Caco-2 (cell line): ENCODE measurements at regions not wholly inside any gene's neighbourhood (a gene's known extent, or its start where the extent isn't known, plus 50 kb on each side); places are given as distances from the start of the nearest gene placed in this dataset.
"Not testable (repeated sequence)": the region's sequence is repeated elsewhere in the genome, so short reads cannot be mapped to it uniquely, and the experiment has no call there.

Experiments used
- BruUV-seq: library from RNA; stranded (reverse); fragments of 400-500 nt; replicated peaks from 2 replicates; lab custom pipeline; 2021; lab: Mats Ljungman, UMichigan
- CTCF ChIA-PET: fragments of 300-600 bp; sonication (Branson Sonifier 250); formaldehyde crosslinking; loops from one replicate; lab custom pipeline; 2022; ENCODE audit warnings: antibody characterized with exemption; lab: Charles Lee
- POLR2A ChIA-PET: fragments of 300-600 bp; sonication (Branson Sonifier 250); formaldehyde crosslinking; loops from one replicate; lab custom pipeline; 2022; ENCODE audit warnings: antibody characterized with exemption; lab: Charles Lee
- DNase-seq, 2 experiments: peaks; one replicate each; pipeline versions ENCODE4 v3.0.0 to v3.0.0-alpha.2; 2020 to 2022
- H3K27me3 ChIP-seq: replicated peaks from 2 replicates; pipeline ENCODE4 v1.6.0; 2011; ENCODE audit warnings: low read length; ENCODE audit not compliant: control insufficient read depth, insufficient read depth
- H3K36me3 ChIP-seq: 2 replicates; pipeline ENCODE4 v1.5.1; 2011; ENCODE audit warnings: low read length; ENCODE audit not compliant: control insufficient read depth, insufficient read depth
- H3K4me1 ChIP-seq: fragments of 250-450 bp; sonication (Bioruptor Pico); 2 replicates; pipeline ENCODE4 v1.5.1; 2020; ENCODE audit warnings: mild to moderate bottlenecking
- H3K4me3 ChIP-seq: 2 replicates; pipeline ENCODE4 v1.5.1; 2011; ENCODE audit warnings: low read depth, mild to moderate bottlenecking, control low read depth, low read length
- H3K9me3 ChIP-seq: fragments of 250-450 bp; sonication (Bioruptor Pico); 2 replicates; pipeline ENCODE4 v1.5.1; 2020; ENCODE audit warnings: mild to moderate bottlenecking, moderate library complexity
- H3K27ac Mint-ChIP-seq: one replicate; pipeline ENCODE4 v1.8.0; 2022; ENCODE audit warnings: mixed read lengths; ENCODE audit not compliant: unreplicated experiment
- H3K27me3 Mint-ChIP-seq: one replicate; pipeline ENCODE4 v1.8.0; 2022; ENCODE audit warnings: mixed read lengths; ENCODE audit not compliant: insufficient read depth, unreplicated experiment
- H3K36me3 Mint-ChIP-seq: one replicate; pipeline ENCODE4 v1.8.0; 2022; ENCODE audit warnings: mild to moderate bottlenecking, mixed read lengths; ENCODE audit not compliant: insufficient read depth, unreplicated experiment
- H3K4me1 Mint-ChIP-seq: one replicate; pipeline ENCODE4 v1.8.0; 2022; ENCODE audit warnings: low read depth, mixed read lengths; ENCODE audit not compliant: unreplicated experiment
- H3K4me3 Mint-ChIP-seq: one replicate; pipeline ENCODE4 v1.8.0; 2022; ENCODE audit warnings: mild to moderate bottlenecking, moderate library complexity, mixed read lengths; ENCODE audit not compliant: unreplicated experiment
- H3K9me3 Mint-ChIP-seq: one replicate; pipeline ENCODE4 v1.8.0; 2022; ENCODE audit warnings: mixed read lengths; ENCODE audit not compliant: unreplicated experiment
- CTCF ChIP-seq, 2 experiments: fragments of 200-600 bp in 1 of 2; IDR thresholded peaks; 1 replicate in 1 of 2; 2 replicates in 1 of 2; pipeline versions ENCODE4 v1.5.1 to v1.8.0; 2011 to 2022; ENCODE audit warnings: antibody characterized with exemption in 1 of 2, control low read depth in 1 of 2, inconsistent platforms in 1 of 2, low read depth in 1 of 2, low read length in 1 of 2, mild to moderate bottlenecking in 1 of 2, moderate library complexity in 1 of 2; ENCODE audit not compliant: insufficient read depth in 1 of 2, severe bottlenecking in 1 of 2, unreplicated experiment in 1 of 2
- intact Hi-C: fragments of 100-400 bp; cut with micrococcal nuclease; formaldehyde crosslinking; loops from one replicate; pipeline ENCODE4 v1.10.0; 2022; ENCODE audit not compliant: unreplicated experiment

DNA sequence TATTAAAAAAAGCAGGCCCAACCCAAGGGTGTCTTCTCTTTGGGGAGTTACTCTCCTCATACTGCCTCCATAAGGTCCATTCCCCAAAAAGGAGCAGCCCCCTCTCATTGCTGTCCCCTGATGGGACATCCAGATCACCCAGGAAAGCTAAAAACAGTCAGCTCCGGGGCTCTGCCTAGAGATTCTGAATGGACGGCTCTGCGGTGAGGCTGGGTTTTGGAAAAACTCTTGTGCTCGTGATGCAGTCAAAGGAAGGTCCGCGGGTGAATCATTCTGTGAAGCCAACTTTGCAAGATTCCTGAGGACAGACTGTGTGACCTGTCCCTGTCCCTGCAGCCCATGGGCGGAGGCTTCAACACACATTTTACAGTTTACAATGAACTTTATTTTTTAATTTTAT lies 351.5 kb downstream of the TYW1 start:
- no peaks in the 10 kb centered on the region for H3K27me3 ChIP-seq
- Mint-ChIP-seq H3K4me3 (no peak overlapping the region), H3K27ac (no peak overlapping the region), H3K4me1 (no peaks in the 10 kb centered on the region), H3K9me3 (no peaks in the 10 kb centered on the region), H3K36me3 (no peaks in the 10 kb centered on the region), H3K27me3 (no peaks in the 10 kb centered on the region)
- H3K4me1 ChIP-seq, result no peaks in the 10 kb centered on the region
- no peak for DNase-seq
- no TSS peak for BruUV-seq
- H3K36me3 ChIP-seq, result no peaks in the 10 kb centered on the region
- CTCF ChIA-PET, result no interaction called here
- no peak overlapping the region for H3K4me3 ChIP-seq
- TF ChIP-seq CTCF (IDR thresholded peaks at IDR 0.05; ENCODE audit: insufficient read depth in 1 of 2, low read depth in 1 of 2, low read length in 1 of 2, severe bottlenecking in 1 of 2, unreplicated experiment in 1 of 2), result no peak
- intact Hi-C loops, result no loop called here
- POLR2A ChIA-PET, result no interaction called here
- peaks cover 5% of the 10 kb centered on the region for H3K9me3 ChIP-seq

DNA sequence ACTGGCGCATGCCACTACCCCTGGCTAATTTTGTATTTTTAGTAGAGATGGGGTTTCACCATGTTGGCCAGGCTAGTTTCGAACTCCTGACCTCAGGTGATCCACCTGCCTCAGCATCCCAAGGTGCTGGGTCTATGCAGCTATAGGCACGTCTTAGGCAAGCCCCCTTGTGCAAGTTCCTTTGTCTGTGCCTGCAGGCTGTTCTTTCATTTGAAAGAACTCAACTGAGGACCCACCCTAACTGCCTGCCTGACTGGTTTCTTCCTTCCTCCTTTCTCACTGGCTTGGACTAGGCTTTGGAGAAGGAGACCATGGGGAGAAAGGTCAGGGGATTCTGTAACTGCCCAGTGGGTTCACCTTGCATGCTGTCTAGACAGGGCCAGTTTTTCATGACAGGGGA lies 361.0 kb downstream of the TYW1 start:
- Histone ChIP-seq H3K9me3 (peaks cover 19% of the 10 kb centered on the region), H3K4me1 (peaks cover 28% of the 10 kb centered on the region)
- POLR2A ChIA-PET, H3K27me3 ChIP-seq, H3K36me3 ChIP-seq, BruUV-seq, H3K9me3 Mint-ChIP-seq, CTCF ChIA-PET, H3K27ac Mint-ChIP-seq, intact Hi-C loops, H3K27me3 Mint-ChIP-seq, H3K4me3 Mint-ChIP-seq, DNase-seq, H3K4me3 ChIP-seq: not testable (repeated sequence)
- H3K4me1 Mint-ChIP-seq, result peaks cover 23% of the 10 kb centered on the region
- peaks cover 10% of the 10 kb centered on the region for H3K36me3 Mint-ChIP-seq

DNA sequence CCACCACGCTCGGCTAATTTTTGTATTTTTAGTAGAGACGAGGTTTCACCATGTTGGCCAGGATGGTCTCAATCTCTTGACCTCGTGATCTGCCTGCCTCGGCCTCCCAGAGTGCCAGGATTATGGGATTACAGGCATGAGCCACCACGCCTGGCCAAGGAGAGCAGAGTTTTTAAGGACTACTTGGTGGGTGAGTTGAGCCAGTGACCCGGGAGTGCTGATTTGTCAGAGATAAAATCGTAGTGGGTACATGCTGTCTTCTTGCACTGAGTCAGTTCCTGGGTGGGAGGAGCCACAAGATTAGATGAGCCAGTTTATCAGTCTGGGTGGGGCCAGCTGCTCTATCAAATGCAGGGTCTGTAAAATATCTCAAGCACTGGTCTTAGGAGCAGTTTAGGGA lies 361.7 kb downstream of the TYW1 start:
- H3K27me3 Mint-ChIP-seq, H3K36me3 ChIP-seq, H3K27ac Mint-ChIP-seq, DNase-seq, BruUV-seq, H3K27me3 ChIP-seq, CTCF ChIA-PET, intact Hi-C loops, H3K9me3 Mint-ChIP-seq, H3K4me3 ChIP-seq, POLR2A ChIA-PET, H3K4me3 Mint-ChIP-seq: not testable (repeated sequence)
- peaks cover 23% of the 10 kb centered on the region for H3K4me1 Mint-ChIP-seq
- Histone ChIP-seq H3K9me3 (peaks cover 19% of the 10 kb centered on the region), H3K4me1 (peaks cover 28% of the 10 kb centered on the region)
- H3K36me3 Mint-ChIP-seq, result peaks cover 10% of the 10 kb centered on the region

GRCh38 chr7:67358738-67359137 lies 362.1 kb downstream of the TYW1 start:
- H3K36me3 Mint-ChIP-seq, result peaks cover 10% of the 10 kb centered on the region
- POLR2A ChIA-PET, intact Hi-C loops, H3K4me3 ChIP-seq, H3K36me3 ChIP-seq, DNase-seq, H3K9me3 Mint-ChIP-seq, H3K27me3 Mint-ChIP-seq, H3K4me3 Mint-ChIP-seq, H3K27me3 ChIP-seq, BruUV-seq: not testable (repeated sequence)
- CTCF ChIA-PET, result interaction anchor here (0.6 kb wide), 1 partner anchor 13 kb away, joined by 3 read pairs; no protein-coding TSS in a partner anchor
- H3K4me1 Mint-ChIP-seq, result peaks cover 23% of the 10 kb centered on the region
- H3K27ac Mint-ChIP-seq, result peak overlapping the region; percentile 95
- peaks cover 19% of the 10 kb centered on the region for H3K9me3 ChIP-seq
- peaks cover 28% of the 10 kb centered on the region for H3K4me1 ChIP-seq
